SK-N-SH (cell line): ENCODE measurements at regions not wholly inside any gene's neighbourhood (a gene's known extent, or its start where the extent isn't known, plus 50 kb on each side); places are given as distances from the start of the nearest gene placed in this dataset.
A peak's percentile ranks its signal among the peaks of the same experiment; 100 is the strongest.

Source experiments
- CHD2 ChIP-seq: fragments of 150-350 bp; IDR thresholded peaks from 2 replicates; pipeline ENCODE4 v1.6.1; 2018; ENCODE audit warnings: low read length; ENCODE audit not compliant: partially characterized antibody
- CTCF ChIP-seq: fragments of 200-600 bp; sonication (generic); IDR thresholded peaks from 2 replicates; pipeline ENCODE4 v1.6.1; 2017; ENCODE audit warnings: antibody characterized with exemption, mild to moderate bottlenecking, moderate library complexity
- FOSL2 ChIP-seq: IDR thresholded peaks from 2 replicates; pipeline ENCODE4 v1.4.0; 2012; ENCODE audit warnings: low read depth, mild to moderate bottlenecking, moderate library complexity, borderline replicate concordance
- FOXJ3 ChIP-seq: sonication (generic); formaldehyde crosslinking; IDR thresholded peaks from 2 replicates; pipeline ENCODE4 v1.5.1; 2020; ENCODE audit warnings: mild to moderate bottlenecking, missing genetic modification reagents
- JUND ChIP-seq: IDR thresholded peaks from 2 replicates; pipeline ENCODE4 v1.4.0; 2012
- NFIC ChIP-seq: IDR thresholded peaks from 2 replicates; pipeline ENCODE4 v1.4.0; 2012; ENCODE audit warnings: borderline replicate concordance
- NRF1 ChIP-seq: IDR thresholded peaks from 2 replicates; pipeline ENCODE4 v1.6.1; 2012; ENCODE audit warnings: low read depth, mild to moderate bottlenecking, low read length
- PBX3 ChIP-seq: IDR thresholded peaks from 2 replicates; pipeline ENCODE4; 2012
- RAD21 ChIP-seq: IDR thresholded peaks from 2 replicates; pipeline ENCODE4 v1.6.1; 2012; ENCODE audit warnings: mild to moderate bottlenecking, low read length
- REST ChIP-seq: IDR thresholded peaks from 2 replicates; pipeline ENCODE4 v1.6.1; 2012; ENCODE audit warnings: mild to moderate bottlenecking, low read depth, low read length, moderate library complexity
- TAF1 ChIP-seq: IDR thresholded peaks from 2 replicates; pipeline ENCODE4 v1.6.1; 2012; ENCODE audit warnings: low read depth, mild to moderate bottlenecking, low read length, moderate library complexity, borderline replicate concordance
- TEAD4 ChIP-seq: IDR thresholded peaks from 2 replicates; pipeline ENCODE4 v1.4.0; 2012; ENCODE audit warnings: mild to moderate bottlenecking, borderline replicate concordance; ENCODE audit not compliant: insufficient read depth
- USF1 ChIP-seq: IDR thresholded peaks from 2 replicates; pipeline ENCODE4 v1.4.0; 2012; ENCODE audit warnings: low read depth, borderline replicate concordance
- YY1 ChIP-seq: IDR thresholded peaks from 2 replicates; pipeline ENCODE4 v1.4.0; 2012; ENCODE audit warnings: low read depth, mild to moderate bottlenecking

GRCh38 chr9:22237497-22238363 lies 208.9 kb upstream of the DMRTA1 start (continued):
- TF ChIP-seq TAF1: 0 out of 2 replicates have a peak, but pooled peaks have one; percentile 22
- TF ChIP-seq TEAD4: peak; percentile 88
- no peak for TF ChIP-seq REST
- TF ChIP-seq PBX3: peak; percentile 87
- TF ChIP-seq RAD21: no peak
- peak; percentile 91 for TF ChIP-seq FOSL2
- TF ChIP-seq NRF1: no peak
- TF ChIP-seq CTCF: no peak
- no peak for TF ChIP-seq CHD2
- TF ChIP-seq NFIC: peak; percentile 72; the same call in 1 of the 2 replicates
- TF ChIP-seq FOXJ3 (CRISPR knock-in tag): no peak
- peak; percentile 98 for TF ChIP-seq JUND
- no peak for TF ChIP-seq USF1
- peak; percentile 25; the same call in 1 of the 2 replicates for TF ChIP-seq YY1
